GM23338 (cell line): ENCODE measurements at regions not wholly inside any gene's neighbourhood (a gene's known extent, or its start where the extent isn't known, plus 50 kb on each side); places are given as distances from the start of the nearest gene placed in this dataset.

ENCODE experiments used
- ATAC-seq: fragments of 200-7000 bp; cut with Tn5 transposase; 3 replicates; pipeline ENCODE4 v1.9.1; 2020
- DNase-seq: peaks from one replicate; pipeline ENCODE4 v3.0.0-alpha.2; 2015; ENCODE audit warnings: low spot score
- H2AFZ ChIP-seq: fragments of 200-600 bp; sonication (generic); 2 replicates; pipeline ENCODE4 v1.8.0; 2016; ENCODE audit warnings: antibody characterized with exemption, mild to moderate bottlenecking, moderate library complexity
- H3F3A ChIP-seq: fragments of 200-600 bp; sonication (generic); replicated peaks from 2 replicates; pipeline ENCODE4 v1.8.0; 2017; ENCODE audit warnings: antibody characterized with exemption, mixed run types, low read depth
- H3K27ac ChIP-seq: fragments of 200-600 bp; sonication (generic); 2 replicates; pipeline ENCODE4 v1.6.1; 2016; ENCODE audit warnings: low read depth
- H3K27me3 ChIP-seq: fragments of 200-600 bp; sonication (generic); 2 replicates; pipeline ENCODE4 v1.8.0; 2016; ENCODE audit warnings: mild to moderate bottlenecking, mixed run types, moderate library complexity; ENCODE audit not compliant: insufficient read depth
- H3K36me3 ChIP-seq: fragments of 200-600 bp; sonication (generic); 2 replicates; pipeline ENCODE4 v1.8.0; 2016; ENCODE audit warnings: mild to moderate bottlenecking; ENCODE audit not compliant: insufficient read depth
- H3K4me1 ChIP-seq: fragments of 200-600 bp; sonication (generic); 2 replicates; pipeline ENCODE4 v1.8.0; 2016; ENCODE audit warnings: mild to moderate bottlenecking, moderate library complexity; ENCODE audit not compliant: insufficient read depth
- H3K4me2 ChIP-seq: fragments of 200-600 bp; sonication (generic); 2 replicates; pipeline ENCODE4 v1.7.1; 2017; ENCODE audit warnings: mixed run types
- H3K4me3 ChIP-seq: fragments of 200-600 bp; sonication (generic); 2 replicates; pipeline ENCODE4 v1.6.1; 2016; ENCODE audit warnings: mixed run types
- H3K79me2 ChIP-seq: fragments of 200-600 bp; sonication (generic); replicated peaks from 2 replicates; pipeline ENCODE4 v1.8.0; 2017; ENCODE audit warnings: mild to moderate bottlenecking; ENCODE audit not compliant: insufficient read depth
- H3K9me2 ChIP-seq: fragments of 200-600 bp; sonication (generic); 2 replicates; pipeline ENCODE4 v1.8.0; 2017; ENCODE audit not compliant: insufficient read depth
- H4K20me1 ChIP-seq: fragments of 200-600 bp; sonication (generic); replicated peaks from 2 replicates; pipeline ENCODE4 v1.8.0; 2017; ENCODE audit warnings: mild to moderate bottlenecking; ENCODE audit not compliant: insufficient read depth
- H3K27ac Mint-ChIP-seq: 2 replicates; pipeline ENCODE4 v1.8.0; 2020; ENCODE audit warnings: inconsistent platforms, mild to moderate bottlenecking, moderate library complexity, mixed read lengths
- H3K27me3 Mint-ChIP-seq: 3 replicates; pipeline ENCODE4 v1.8.0; 2022; ENCODE audit warnings: low read depth, mild to moderate bottlenecking, moderate library complexity, mixed read lengths, inconsistent platforms; ENCODE audit not compliant: insufficient read depth, poor library complexity
- H3K36me3 Mint-ChIP-seq: 3 replicates; pipeline ENCODE4 v1.8.0; 2021; ENCODE audit warnings: low read depth, mild to moderate bottlenecking, inconsistent platforms, moderate library complexity, mixed read lengths
- H3K4me1 Mint-ChIP-seq: 3 replicates; pipeline ENCODE4 v1.8.0; 2020; ENCODE audit warnings: mild to moderate bottlenecking, inconsistent platforms, mixed read lengths
- H3K4me3 Mint-ChIP-seq: 3 replicates; pipeline ENCODE4 v1.8.0; 2021; ENCODE audit warnings: moderate library complexity, mild to moderate bottlenecking, inconsistent platforms, mixed read lengths
- H3K9me3 Mint-ChIP-seq: 3 replicates; pipeline ENCODE4 v1.8.0; 2020; ENCODE audit warnings: moderate library complexity, mild to moderate bottlenecking, inconsistent platforms, mixed read lengths
- CREB1 ChIP-seq: fragments of 250-450 bp; sonication (Bioruptor Pico); IDR thresholded peaks from 2 replicates; pipeline ENCODE4 v1.5.0; 2020; ENCODE audit warnings: low read depth, mild to moderate bottlenecking, moderate library complexity
- CTCF ChIP-seq, 2 experiments: fragments of 200-600 bp in 1 of 2; sonication (generic) in 1 of 2; conservative IDR thresholded peaks; 2 replicates each; pipeline versions ENCODE4 v1.5.1 to v1.6.1; 2016 to 2017; ENCODE audit warnings: antibody characterized with exemption in 2 of 2, low read depth in 2 of 2, mild to moderate bottlenecking in 2 of 2, moderate library complexity in 1 of 2
- EZH2 ChIP-seq: fragments of 200-600 bp; sonication (generic); IDR thresholded peaks from one replicate; pipeline ENCODE4 v1.8.0; 2017; ENCODE audit warnings: antibody characterized with exemption, mild to moderate bottlenecking, low read depth; ENCODE audit not compliant: unreplicated experiment
- EZH2phosphoT487 ChIP-seq: fragments of 200-600 bp; sonication (generic); IDR thresholded peaks from one replicate; pipeline ENCODE4 v1.8.1; 2018; ENCODE audit warnings: antibody characterized with exemption; ENCODE audit not compliant: unreplicated experiment
- JUNB ChIP-seq: IDR thresholded peaks from one replicate; pipeline ENCODE4 v1.6.1; 2016; ENCODE audit warnings: antibody characterized with exemption; ENCODE audit not compliant: unreplicated experiment
- NANOG ChIP-seq: IDR thresholded peaks from 2 replicates; pipeline ENCODE4 v1.6.1; 2016; ENCODE audit warnings: antibody characterized with exemption, borderline replicate concordance
- POLR2AphosphoS5 ChIP-seq: IDR thresholded peaks from 2 replicates; pipeline ENCODE4 v1.6.1; 2016; ENCODE audit warnings: antibody characterized with exemption, low read depth
- REST ChIP-seq: IDR thresholded peaks from one replicate; pipeline ENCODE4 v1.6.1; 2018; ENCODE audit warnings: antibody characterized with exemption; ENCODE audit not compliant: unreplicated experiment
- STAT1 ChIP-seq: IDR thresholded peaks from one replicate; pipeline ENCODE4 v1.6.1; 2016; ENCODE audit warnings: antibody characterized with exemption; ENCODE audit not compliant: unreplicated experiment
- ZNF114 ChIP-seq: fragments of 250-450 bp; sonication (Bioruptor Pico); IDR thresholded peaks from 2 replicates; pipeline ENCODE4 v1.5.0; 2020; ENCODE audit warnings: mild to moderate bottlenecking, moderate library complexity
- ZNF331 ChIP-seq: fragments of 250-450 bp; sonication (Bioruptor Pico); IDR thresholded peaks from 2 replicates; pipeline ENCODE4 v1.5.0; 2020; ENCODE audit warnings: low read depth, mild to moderate bottlenecking, moderate library complexity
- ZNF462 ChIP-seq: fragments of 250-450 bp; sonication (Bioruptor Pico); IDR thresholded peaks from 2 replicates; pipeline ENCODE4 v1.5.0; 2020; ENCODE audit warnings: mild to moderate bottlenecking, moderate library complexity

GRCh38 chr3:110743984-110744383, 327.6 kb upstream of the NECTIN3 start (continued):
- no peak for TF ChIP-seq ZNF462 (CRISPR knock-in tag)
- no peak for TF ChIP-seq JUNB
- TF ChIP-seq CREB1 (CRISPR knock-in tag): no peak
- TF ChIP-seq ZNF331 (CRISPR knock-in tag): no peak

GRCh38 chr3:110744723-110745122, 326.9 kb upstream of the NECTIN3 start:
- Mint-ChIP-seq H3K36me3 (no peaks in the 10 kb centered on the region), H3K4me1 (peaks cover 14% of the 10 kb centered on the region), H3K9me3 (no peaks in the 10 kb centered on the region), H3K27me3 (no peaks in the 10 kb centered on the region), H3K4me3 (no peak overlapping the region), H3K27ac (no peak overlapping the region)
- no peak for ATAC-seq
- H3K4me2 ChIP-seq: no peak overlapping the region
- H3K79me2 ChIP-seq: no peaks in the 10 kb centered on the region
- no peak overlapping the region for H3K27ac ChIP-seq
- H2AFZ ChIP-seq: no peak overlapping the region
- H3K4me3 ChIP-seq: no peak overlapping the region
- H3K36me3 ChIP-seq: no peaks in the 10 kb centered on the region
- H4K20me1 ChIP-seq: no peaks in the 10 kb centered on the region
- peaks cover 3% of the 10 kb centered on the region; the same call in 1 of the 2 replicates for H3K9me2 ChIP-seq
- H3K27me3 ChIP-seq: no peaks in the 10 kb centered on the region
- DNase-seq: no peak
- H3F3A ChIP-seq: no peaks in the 10 kb centered on the region
- peaks cover 14% of the 10 kb centered on the region for H3K4me1 ChIP-seq
- TF ChIP-seq STAT1: no peak
- TF ChIP-seq CREB1 (CRISPR knock-in tag): no peak
- TF ChIP-seq POLR2AphosphoS5: no peak
- no peak for TF ChIP-seq CTCF (conservative IDR thresholded peaks at IDR 0.05; ENCODE audit: low read depth in 2 of 2)
- TF ChIP-seq ZNF114 (CRISPR knock-in tag): no peak
- TF ChIP-seq EZH2: no peak
- no peak for TF ChIP-seq ZNF331 (CRISPR knock-in tag)
- no peak for TF ChIP-seq NANOG
- no peak for TF ChIP-seq EZH2phosphoT487
- TF ChIP-seq REST: no peak
